HUES6 (cell line): ENCODE measurements at regions not wholly inside any gene's neighbourhood (a gene's known extent, or its start where the extent isn't known, plus 50 kb on each side); places are given as distances from the start of the nearest gene placed in this dataset.
"Not testable (repeated sequence)": the region's sequence is repeated elsewhere in the genome, so short reads cannot be mapped to it uniquely, and the experiment has no call there.

Experiments used
- H3K27ac ChIP-seq: 2 replicates; pipeline ENCODE4 v1.7.0; 2013; ENCODE audit warnings: low read depth, mild to moderate bottlenecking, low read length, inconsistent platforms
- H3K27me3 ChIP-seq: 2 replicates; pipeline ENCODE4 v1.6.1; 2013; ENCODE audit warnings: low read length; ENCODE audit not compliant: control insufficient read depth, insufficient read depth
- H3K36me3 ChIP-seq: 2 replicates; pipeline ENCODE4 v1.6.1; 2013; ENCODE audit warnings: low read length; ENCODE audit not compliant: control insufficient read depth, insufficient read depth
- H3K4me1 ChIP-seq: 2 replicates; pipeline ENCODE4 v1.6.1; 2013; ENCODE audit warnings: low read length; ENCODE audit not compliant: control insufficient read depth, insufficient read depth
- H3K4me3 ChIP-seq: 2 replicates; pipeline ENCODE4 v1.5.1; 2013; ENCODE audit warnings: low read depth, low read length
- H3K9ac ChIP-seq: one replicate; pipeline ENCODE4 v1.6.1; 2013; ENCODE audit warnings: mild to moderate bottlenecking, low read length
- H3K9me3 ChIP-seq: 2 replicates; pipeline ENCODE4 v1.6.1; 2013; ENCODE audit warnings: low read depth, low read length; ENCODE audit not compliant: control insufficient read depth, insufficient read depth

- Histone ChIP-seq H3K9me3 (no peaks in the 10 kb centered on the region), H3K4me1 (peaks cover 32% of the 10 kb centered on the region), H3K9ac (no peak overlapping the region), H3K36me3 (no peaks in the 10 kb centered on the region), H3K27ac (no peak overlapping the region), H3K4me3 (no peak overlapping the region), H3K27me3 (no peaks in the 10 kb centered on the region)
Measured at GRCh38 chr14:56996721-56997399, 186.6 kb upstream of the OTX2 start.

- no peak overlapping the region for H3K9ac ChIP-seq
- no peak overlapping the region for H3K27ac ChIP-seq
- no peaks in the 10 kb centered on the region for H3K27me3 ChIP-seq
Measured at GRCh38 chr14:56995010-56995409, 184.7 kb upstream of the OTX2 start.

GRCh38 chr14:56992332-56992820, 182.1 kb upstream of the OTX2 start:
- H3K4me3 ChIP-seq = no peak overlapping the region
- H3K9ac ChIP-seq = no peak overlapping the region

More at GRCh38 chr14:56995010-56995409, 184.7 kb upstream of the OTX2 start:
- Histone ChIP-seq H3K36me3 (no peaks in the 10 kb centered on the region), H3K4me1 (peaks cover 32% of the 10 kb centered on the region), H3K9me3 (no peaks in the 10 kb centered on the region; the same call in 1 of the 2 replicates), H3K4me3 (no peak overlapping the region)

GRCh38 chr14:56990991-56991627, 180.8 kb upstream of the OTX2 start:
- H3K27ac ChIP-seq, H3K4me3 ChIP-seq, H3K36me3 ChIP-seq, H3K9me3 ChIP-seq, H3K9ac ChIP-seq, H3K27me3 ChIP-seq, H3K4me1 ChIP-seq: not testable (repeated sequence)

More at GRCh38 chr14:56992332-56992820, 182.1 kb upstream of the OTX2 start:
- no peaks in the 10 kb centered on the region for H3K27me3 ChIP-seq
- H3K9me3 ChIP-seq = no peaks in the 10 kb centered on the region; the same call in none of the 2 replicates
- H3K27ac ChIP-seq = no peak overlapping the region
- no peaks in the 10 kb centered on the region for H3K36me3 ChIP-seq
- peaks cover 10% of the 10 kb centered on the region for H3K4me1 ChIP-seq

GRCh38 chr14:56989359-56989758, 179.1 kb upstream of the OTX2 start:
- peaks cover 3% of the 10 kb centered on the region; the same call in 1 of the 2 replicates for H3K4me1 ChIP-seq
- H3K9me3 ChIP-seq = no peaks in the 10 kb centered on the region; the same call in none of the 2 replicates
- H3K36me3 ChIP-seq = no peaks in the 10 kb centered on the region
- H3K27ac ChIP-seq = no peak overlapping the region
- H3K4me3 ChIP-seq = no peak overlapping the region
- no peaks in the 10 kb centered on the region for H3K27me3 ChIP-seq
- no peak overlapping the region for H3K9ac ChIP-seq

GRCh38 chr14:56979936-56980335, 169.7 kb upstream of the OTX2 start:
- H3K36me3 ChIP-seq = no peaks in the 10 kb centered on the region
- no peaks in the 10 kb centered on the region for H3K27me3 ChIP-seq
- H3K9me3 ChIP-seq = no peaks in the 10 kb centered on the region
- no peak overlapping the region for H3K9ac ChIP-seq
- H3K4me3 ChIP-seq = no peak overlapping the region
- no peak overlapping the region for H3K27ac ChIP-seq
- no peaks in the 10 kb centered on the region for H3K4me1 ChIP-seq

- H3K27ac ChIP-seq = no peak overlapping the region
- H3K4me1 ChIP-seq = no peaks in the 10 kb centered on the region
- no peak overlapping the region for H3K4me3 ChIP-seq
- H3K36me3 ChIP-seq = no peaks in the 10 kb centered on the region
- no peak overlapping the region for H3K9ac ChIP-seq
- no peaks in the 10 kb centered on the region for H3K27me3 ChIP-seq
- H3K9me3 ChIP-seq = no peaks in the 10 kb centered on the region
Measured at GRCh38 chr14:56976211-56976610, 165.9 kb upstream of the OTX2 start.

GRCh38 chr14:56975521-56975920, 165.2 kb upstream of the OTX2 start:
- Histone ChIP-seq H3K9me3 (no peaks in the 10 kb centered on the region), H3K9ac (no peak overlapping the region), H3K36me3 (no peaks in the 10 kb centered on the region), H3K27ac (no peak overlapping the region), H3K27me3 (no peaks in the 10 kb centered on the region), H3K4me1 (no peaks in the 10 kb centered on the region), H3K4me3 (no peak overlapping the region)

- no peaks in the 10 kb centered on the region for H3K27me3 ChIP-seq
- H3K9ac ChIP-seq = no peak overlapping the region
- no peaks in the 10 kb centered on the region for H3K4me1 ChIP-seq
- H3K27ac ChIP-seq = no peak overlapping the region
- H3K36me3 ChIP-seq = no peaks in the 10 kb centered on the region
- no peaks in the 10 kb centered on the region for H3K9me3 ChIP-seq
- H3K4me3 ChIP-seq = no peak overlapping the region
Measured at GRCh38 chr14:56972948-56973347, 162.7 kb upstream of the OTX2 start.

- no peaks in the 10 kb centered on the region for H3K27me3 ChIP-seq
- H3K27ac ChIP-seq = no peak overlapping the region
- H3K4me3 ChIP-seq = no peak overlapping the region
- no peaks in the 10 kb centered on the region for H3K36me3 ChIP-seq
- no peaks in the 10 kb centered on the region for H3K4me1 ChIP-seq
- H3K9ac ChIP-seq = no peak overlapping the region
- no peaks in the 10 kb centered on the region for H3K9me3 ChIP-seq
Measured at GRCh38 chr14:56964895-56965294, 154.6 kb upstream of the OTX2 start.

- Histone ChIP-seq H3K4me3 (no peak overlapping the region), H3K27ac (no peak overlapping the region), H3K27me3 (no peaks in the 10 kb centered on the region), H3K4me1 (no peaks in the 10 kb centered on the region), H3K36me3 (no peaks in the 10 kb centered on the region), H3K9me3 (no peaks in the 10 kb centered on the region), H3K9ac (no peak overlapping the region)
Measured at GRCh38 chr14:56963381-56963780, 153.1 kb upstream of the OTX2 start.
